Esophagus muscularis mucosa (tissue), 4 donors: ENCODE measurements at regions not wholly inside any gene's neighbourhood (a gene's known extent, or its start where the extent isn't known, plus 50 kb on each side); places are given as distances from the start of the nearest gene placed in this dataset.
A peak's percentile ranks its signal among the peaks of the same experiment; 100 is the strongest.

Source experiments
- DNase-seq: peaks from one replicate; pipeline ENCODE4 v3.0.0-alpha.2; 2017; ENCODE audit errors: extremely low spot score
- H3K27ac ChIP-seq, 4 donors: fragments of 200-600 bp; sonication (generic); replicated peaks in 1 of 4; 1 replicate in 3 of 4; 2 replicates in 1 of 4; pipeline ENCODE4 v1.5.1; 2016 to 2019; ENCODE audit warnings: mild to moderate bottlenecking in 1 of 4
- H3K27me3 ChIP-seq, 4 donors: fragments of 200-600 bp; sonication (generic); one replicate each; pipeline versions ENCODE4 v1.5.1 to v1.6.0; 2016 to 2019
- H3K36me3 ChIP-seq, 4 donors: fragments of 200-600 bp; sonication (generic); one replicate each; pipeline ENCODE4 v1.5.1; 2016 to 2019
- H3K4me1 ChIP-seq, 4 donors: fragments of 200-600 bp; sonication (generic); one replicate each; pipeline ENCODE4 v1.5.1; 2016 to 2019
- H3K4me3 ChIP-seq, 4 donors: fragments of 200-600 bp; sonication (generic); 1 replicate in 2 of 4; 2 replicates in 2 of 4; pipeline ENCODE4 v1.5.1; 2016 to 2019; ENCODE audit warnings: mild to moderate bottlenecking in 4 of 4, moderate library complexity in 1 of 4
- H3K9me3 ChIP-seq, 4 donors: fragments of 200-600 bp; sonication (generic); 1 replicate in 3 of 4; 2 replicates in 1 of 4; pipeline ENCODE4 v1.5.1; 2016 to 2019
- EP300 ChIP-seq: sonication (generic); formaldehyde crosslinking; IDR thresholded peaks from one replicate; pipeline ENCODE4 v1.6.1; 2017; ENCODE audit warnings: antibody characterized with exemption
- POLR2A ChIP-seq: fragments of 450-650 bp; IDR thresholded peaks from one replicate; pipeline ENCODE4 v1.6.1; 2017; ENCODE audit warnings: antibody characterized with exemption, moderate library complexity, mild to moderate bottlenecking, low read depth
- POLR2AphosphoS5 ChIP-seq, 2 donors: sonication (generic); formaldehyde crosslinking; IDR thresholded peaks; one replicate each; pipeline ENCODE4 v1.6.1; 2017; ENCODE audit warnings: antibody characterized with exemption in 2 of 2
- WGBS: methylation state at CpG from one replicate; pipeline ENCODE4 v1.1.5; 2018; 5-methylcytosine and 5-hydroxymethylcytosine counted together
- intact Hi-C: fragments of 100-400 bp; cut with DNase I; formaldehyde crosslinking; loops from one replicate; pipeline ENCODE4 v1.15.1; 2023
- TF ChIP-seq, protein P1 (sequence below), 3 experiments: fragments of 200-600 bp in 2 of 3; fragments of 450-650 bp in 1 of 3; sonication (generic) in 2 of 3; IDR thresholded peaks; one replicate each; pipeline ENCODE4 v1.5.1; 2017 to 2019; ENCODE audit warnings: antibody characterized with exemption in 3 of 3, mild to moderate bottlenecking in 2 of 3, moderate library complexity in 1 of 3

DNA sequence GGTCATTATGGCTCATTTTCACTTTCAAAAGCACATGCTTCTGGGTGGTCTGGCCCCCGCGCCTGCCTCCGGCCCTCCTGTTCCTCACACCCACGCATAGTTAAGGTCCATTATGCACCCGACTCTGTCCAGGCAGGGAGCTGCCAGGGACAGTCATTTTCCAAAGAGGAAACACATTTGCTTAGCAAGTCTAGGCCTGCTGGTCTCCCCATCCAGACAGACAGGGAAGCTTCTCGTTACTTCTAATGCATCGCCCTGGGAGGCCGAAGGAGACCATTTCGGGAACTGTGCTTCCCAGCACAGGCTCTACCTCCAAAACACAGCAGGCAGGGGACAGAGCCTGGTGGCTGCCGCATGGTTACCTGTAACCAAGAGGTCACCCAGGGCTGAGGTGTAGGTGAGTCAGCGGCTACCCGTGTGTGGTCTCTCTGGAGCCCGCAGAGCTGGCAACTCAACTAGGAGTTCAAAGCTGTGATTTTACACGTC is 87.1 kb upstream of the SHANK2 start:
- Histone ChIP-seq H3K9me3 (no peaks in the 10 kb centered on the region), H3K27ac (no peak overlapping the region), H3K36me3 (no peaks in the 10 kb centered on the region), H3K27me3 (peaks cover 0 to 58% (median 0%) of the 10 kb centered on the region in 4 donors), H3K4me3 (peak overlapping the region in 1 of 4 donors; percentile 32), H3K4me1 (peaks cover 0 to 12% (median 6%) of the 10 kb centered on the region in 4 donors)
- intact Hi-C loops = no loop called here
- TF ChIP-seq POLR2A (no peak), EP300 (no peak), POLR2AphosphoS5 (IDR thresholded peaks at IDR 0.05) (no peak)
- TF ChIP-seq, protein P1, sequence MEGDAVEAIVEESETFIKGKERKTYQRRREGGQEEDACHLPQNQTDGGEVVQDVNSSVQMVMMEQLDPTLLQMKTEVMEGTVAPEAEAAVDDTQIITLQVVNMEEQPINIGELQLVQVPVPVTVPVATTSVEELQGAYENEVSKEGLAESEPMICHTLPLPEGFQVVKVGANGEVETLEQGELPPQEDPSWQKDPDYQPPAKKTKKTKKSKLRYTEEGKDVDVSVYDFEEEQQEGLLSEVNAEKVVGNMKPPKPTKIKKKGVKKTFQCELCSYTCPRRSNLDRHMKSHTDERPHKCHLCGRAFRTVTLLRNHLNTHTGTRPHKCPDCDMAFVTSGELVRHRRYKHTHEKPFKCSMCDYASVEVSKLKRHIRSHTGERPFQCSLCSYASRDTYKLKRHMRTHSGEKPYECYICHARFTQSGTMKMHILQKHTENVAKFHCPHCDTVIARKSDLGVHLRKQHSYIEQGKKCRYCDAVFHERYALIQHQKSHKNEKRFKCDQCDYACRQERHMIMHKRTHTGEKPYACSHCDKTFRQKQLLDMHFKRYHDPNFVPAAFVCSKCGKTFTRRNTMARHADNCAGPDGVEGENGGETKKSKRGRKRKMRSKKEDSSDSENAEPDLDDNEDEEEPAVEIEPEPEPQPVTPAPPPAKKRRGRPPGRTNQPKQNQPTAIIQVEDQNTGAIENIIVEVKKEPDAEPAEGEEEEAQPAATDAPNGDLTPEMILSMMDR (IDR thresholded peaks at IDR 0.05) = no peak
- 71% methylated on average over 14 of the region's 14 CpGs for WGBS
- no peak for DNase-seq

DNA sequence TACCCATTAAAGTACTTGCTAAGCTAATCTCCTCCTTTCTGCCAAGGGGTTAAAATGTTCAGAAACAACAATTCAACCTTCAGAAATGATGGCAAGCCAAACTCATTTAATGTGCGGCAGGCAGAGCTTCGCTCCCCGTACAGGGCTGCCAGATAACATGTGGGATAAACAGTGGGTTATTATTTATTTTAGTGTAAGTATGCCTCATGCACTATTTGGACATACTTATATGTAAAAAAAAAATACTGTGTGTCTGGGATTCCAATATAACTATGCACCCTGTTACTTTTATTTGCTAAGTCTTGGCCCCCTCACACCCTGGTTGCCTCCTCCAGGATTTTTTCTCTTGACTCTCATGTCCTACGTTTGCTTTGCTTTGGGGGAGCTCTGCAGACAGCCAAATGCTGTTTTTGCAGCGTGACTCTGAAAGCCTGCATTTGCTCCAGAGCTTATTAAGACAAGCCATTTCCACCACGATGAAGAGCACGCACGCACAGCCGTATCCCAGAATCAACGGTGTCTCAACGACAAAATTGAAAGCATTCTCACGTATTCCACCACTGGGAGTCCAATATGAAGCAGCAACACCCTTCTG is 86.5 kb upstream of the SHANK2 start:
- Histone ChIP-seq H3K36me3 (no peaks in the 10 kb centered on the region), H3K27ac (no peak overlapping the region), H3K27me3 (peaks cover 0 to 58% (median 0%) of the 10 kb centered on the region in 4 donors), H3K4me1 (peaks cover 0 to 12% (median 6%) of the 10 kb centered on the region in 4 donors), H3K9me3 (no peaks in the 10 kb centered on the region), H3K4me3 (peak overlapping the region in 1 of 4 donors; percentile 32)
- 42% methylated on average over 12 of the region's 12 CpGs for WGBS
- intact Hi-C loops = no loop called here
- DNase-seq = no peak
- no peak for TF ChIP-seq POLR2A
- TF ChIP-seq EP300 = no peak

DNA sequence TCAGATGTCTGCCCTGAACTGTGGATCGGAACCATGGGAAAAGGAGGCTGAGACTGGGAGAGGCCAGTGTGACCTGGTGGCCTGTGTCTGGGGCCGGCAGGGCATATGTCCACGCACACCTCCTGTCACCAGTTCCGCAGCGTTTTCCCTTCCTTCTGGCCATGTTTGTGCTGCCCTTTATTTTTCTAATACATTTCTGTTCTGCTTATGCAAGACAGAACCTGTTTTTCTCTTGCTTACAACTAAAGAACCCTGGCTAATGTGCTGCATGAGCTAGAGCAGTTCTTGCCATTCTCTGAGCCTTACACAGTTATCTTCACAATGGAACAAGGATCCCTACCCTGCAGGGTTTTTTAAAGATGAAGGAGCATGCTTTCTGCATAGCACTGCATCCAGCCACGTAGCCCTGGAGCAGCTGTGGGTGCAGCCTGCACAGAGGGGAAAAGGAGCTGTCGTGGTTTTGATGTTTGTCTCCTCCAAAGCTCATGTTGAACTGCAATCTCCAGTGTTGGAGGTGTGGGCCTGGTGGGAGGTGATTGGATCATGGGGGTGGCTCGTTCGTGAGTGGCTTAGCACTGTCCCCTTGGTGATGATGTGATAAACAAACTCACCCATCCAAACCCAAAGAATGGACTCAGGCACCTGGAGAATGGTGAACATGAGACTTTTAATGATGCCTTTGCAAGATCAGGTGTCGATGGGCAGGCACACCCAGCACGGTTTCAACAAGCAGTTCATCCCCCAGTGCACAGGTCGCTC is 84.8 kb upstream of the SHANK2 start:
- DNase-seq = no peak
- H3K9me3 ChIP-seq = peaks cover 0 to 6% (median 3%) of the 10 kb centered on the region in 4 donors
- H3K36me3 ChIP-seq = no peaks in the 10 kb centered on the region
- WGBS = 87% methylated on average over 11 of the region's 12 CpGs
- H3K4me3 ChIP-seq = no peak overlapping the region
- H3K27ac ChIP-seq = no peak overlapping the region
- TF ChIP-seq, protein P1 (IDR thresholded peaks at IDR 0.05) = no peak
- no peak for TF ChIP-seq EP300
- H3K27me3 ChIP-seq = peaks cover 0 to 52% (median 0%) of the 10 kb centered on the region in 4 donors
- intact Hi-C loops = no loop called here
- peaks cover 0 to 12% (median 6%) of the 10 kb centered on the region in 4 donors for H3K4me1 ChIP-seq

DNA sequence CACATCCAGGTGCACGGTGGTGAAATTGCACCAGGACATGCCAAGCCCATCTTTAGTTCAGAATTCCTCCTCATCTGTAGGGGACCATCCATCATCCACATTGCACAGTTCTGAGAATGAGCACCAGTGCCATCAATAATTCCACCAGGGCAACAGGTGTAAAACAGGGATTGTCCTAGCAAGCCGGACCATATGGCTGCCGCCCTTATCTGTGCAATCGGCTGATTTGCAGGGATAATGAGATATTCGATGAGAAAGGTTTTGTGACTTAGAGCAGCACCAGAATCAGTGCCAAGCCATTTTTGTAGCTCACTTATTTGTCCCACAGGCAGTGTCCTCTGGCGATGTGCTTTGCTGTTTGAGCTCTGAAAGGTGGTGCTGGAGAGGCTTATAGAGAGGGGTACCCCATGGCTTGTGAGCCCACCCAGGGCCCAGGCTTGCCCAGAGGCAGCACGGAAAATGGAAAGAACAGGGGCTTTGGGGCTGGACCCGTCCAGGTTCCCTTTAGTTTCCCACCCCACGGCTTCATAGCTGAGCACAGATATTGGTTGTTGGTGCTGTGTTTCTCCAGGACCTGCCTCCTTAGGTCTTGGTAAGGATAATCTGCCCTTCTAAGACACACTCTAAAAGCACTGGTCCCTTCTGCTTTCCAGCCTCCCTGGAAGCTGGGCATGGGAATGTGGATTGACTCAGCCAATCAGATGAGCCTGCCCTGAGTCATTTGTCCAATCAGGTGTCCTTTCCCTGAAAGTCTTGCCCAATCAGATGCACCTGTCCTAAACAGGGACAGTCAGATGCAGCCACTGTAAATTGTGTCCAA is 84.0 kb upstream of the SHANK2 start:
- no peaks in the 10 kb centered on the region for H3K36me3 ChIP-seq
- H3K27ac ChIP-seq = no peak overlapping the region
- no peak overlapping the region for H3K4me3 ChIP-seq
- no peak for DNase-seq
- WGBS = 91% methylated on average over 5 of the region's 9 CpGs
- H3K27me3 ChIP-seq = peaks cover 0 to 51% (median 0%) of the 10 kb centered on the region in 4 donors
- intact Hi-C loops = no loop called here
- peaks cover 0 to 12% (median 6%) of the 10 kb centered on the region in 4 donors for H3K4me1 ChIP-seq
- H3K9me3 ChIP-seq = peaks cover 0 to 6% (median 3%) of the 10 kb centered on the region in 4 donors
- TF ChIP-seq, protein P1 (IDR thresholded peaks at IDR 0.05) = no peak

DNA sequence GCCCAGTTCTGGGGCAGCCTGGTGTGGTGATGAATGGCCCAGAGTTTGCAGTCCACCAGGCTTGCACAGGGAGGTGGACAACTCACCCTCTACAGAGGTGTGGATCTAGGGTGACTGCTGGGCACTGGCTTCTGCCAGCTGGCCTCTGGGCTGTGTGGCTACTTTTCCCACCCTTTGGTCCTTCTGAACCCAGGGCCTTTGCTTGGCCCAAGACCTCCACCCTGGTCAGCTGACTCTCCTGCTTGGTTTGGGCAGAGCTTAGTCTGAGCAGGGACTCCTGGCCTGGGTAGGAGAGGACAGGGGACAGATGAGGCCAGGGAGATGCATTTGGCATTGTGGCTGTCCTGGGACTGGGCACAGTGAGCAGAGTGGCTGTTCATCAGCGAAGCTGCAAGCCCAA is 83.0 kb upstream of the SHANK2 start:
- no peak for DNase-seq
- 75% methylated on average over 1 of the region's 1 CpG for WGBS

More for the DNA sequence above, 83.0 kb upstream of the SHANK2 start:
- H3K4me1 ChIP-seq = peaks cover 0 to 12% (median 6%) of the 10 kb centered on the region in 4 donors
- no peak overlapping the region for H3K4me3 ChIP-seq
- H3K9me3 ChIP-seq = peaks cover 0 to 6% (median 3%) of the 10 kb centered on the region in 4 donors
- intact Hi-C loops = no loop called here
- no peak overlapping the region for H3K27ac ChIP-seq
- TF ChIP-seq, protein P1 (IDR thresholded peaks at IDR 0.05) = no peak
- peaks cover 0 to 46% (median 0%) of the 10 kb centered on the region in 4 donors for H3K27me3 ChIP-seq
- H3K36me3 ChIP-seq = no peaks in the 10 kb centered on the region
